ENCODE measurements at regions not wholly inside any gene's neighbourhood (a gene's known extent, or its start where the extent isn't known, plus 50 kb on each side); places are given as distances from the start of the nearest gene placed in this dataset.

GRCh38 chr21:24716281-24716918 is 890.9 kb downstream of the MRPL39 start:
- ATAC-seq, result no peak
- Histone ChIP-seq H3K27me3 (no peaks in the 10 kb centered on the region), H3K27ac (no peak overlapping the region), H3K9me3 (no peaks in the 10 kb centered on the region), H3K4me3 (no peak overlapping the region), H3K36me3 (no peaks in the 10 kb centered on the region), H3K4me1 (no peaks in the 10 kb centered on the region)
- no peak for DNase-seq
- intact Hi-C loops (cut with DNase I), result no loop called here
- TF ChIP-seq CTCF (IDR thresholded peaks at IDR 0.05), result no peak

GRCh38 chr21:24714646-24715200 is 892.6 kb downstream of the MRPL39 start:
- peak in 1 of 4 donors; percentile 13 for DNase-seq

GRCh38 chr21:24705201-24705600 is 902.1 kb downstream of the MRPL39 start:
- no peaks in the 10 kb centered on the region for H3K27me3 ChIP-seq
- no peak overlapping the region for H3K4me3 ChIP-seq
- H3K4me1 ChIP-seq, result no peaks in the 10 kb centered on the region
- intact Hi-C loops (cut with DNase I), result no loop called here
- H3K27ac ChIP-seq, result no peak overlapping the region
- no peak for ATAC-seq
- peaks cover 0 to 2% of the 10 kb centered on the region in 2 donors for H3K9me3 ChIP-seq
- no peak for TF ChIP-seq CTCF (IDR thresholded peaks at IDR 0.05)
- no peak for DNase-seq
- no peaks in the 10 kb centered on the region for H3K36me3 ChIP-seq

More at GRCh38 chr21:24714646-24715200, 892.6 kb downstream of the MRPL39 start:
- Histone ChIP-seq H3K27ac (no peak overlapping the region), H3K4me3 (no peak overlapping the region), H3K27me3 (no peaks in the 10 kb centered on the region), H3K4me1 (no peaks in the 10 kb centered on the region), H3K36me3 (no peaks in the 10 kb centered on the region), H3K9me3 (no peaks in the 10 kb centered on the region)
- intact Hi-C loops (cut with DNase I), result no loop called here
- no peak for TF ChIP-seq CTCF (IDR thresholded peaks at IDR 0.05)
- no peak for ATAC-seq

GRCh38 chr21:24693779-24694178 is 913.5 kb downstream of the MRPL39 start:
- no peak overlapping the region for H3K27ac ChIP-seq
- intact Hi-C loops (cut with DNase I), result no loop called here
- TF ChIP-seq CTCF (IDR thresholded peaks at IDR 0.05), result no peak
- H3K4me1 ChIP-seq, result no peaks in the 10 kb centered on the region
- ATAC-seq (no peak), DNase-seq (no peak)
- no peaks in the 10 kb centered on the region for H3K27me3 ChIP-seq
- no peaks in the 10 kb centered on the region for H3K36me3 ChIP-seq
- H3K4me3 ChIP-seq, result no peak overlapping the region
- no peaks in the 10 kb centered on the region for H3K9me3 ChIP-seq

GRCh38 chr21:24681456-24681855 is 925.8 kb downstream of the MRPL39 start:
- Histone ChIP-seq H3K27ac (no peak overlapping the region), H3K4me3 (no peak overlapping the region), H3K4me1 (no peaks in the 10 kb centered on the region), H3K36me3 (no peaks in the 10 kb centered on the region), H3K27me3 (no peaks in the 10 kb centered on the region), H3K9me3 (no peaks in the 10 kb centered on the region)
- no peak for DNase-seq
- no peak for ATAC-seq
- no peak for TF ChIP-seq CTCF (IDR thresholded peaks at IDR 0.05)
- intact Hi-C loops (cut with DNase I), result no loop called here
